ENCODE measurements at regions not wholly inside any gene's neighbourhood (a gene's known extent, or its start where the extent isn't known, plus 50 kb on each side); places are given as distances from the start of the nearest gene placed in this dataset.

- H3K4me3 ChIP-seq (ENCODE audit: low read depth, low read length), result no peak overlapping the region
- no peaks in the 10 kb centered on the region for H3K4me1 ChIP-seq (ENCODE audit: control insufficient read depth, insufficient read depth, low read length)
- POLR2A ChIA-PET, result interaction anchor here (0.6 kb wide), 1 partner anchor 127 kb away, joined by 3 read pairs; no protein-coding TSS in a partner anchor
- CTCF ChIA-PET, result interaction anchor here (0.6 kb wide), 1 partner anchor 448 kb away, joined by 3 read pairs; no protein-coding TSS in a partner anchor
- H3K36me3 ChIP-seq (ENCODE audit: control insufficient read depth in 2 of 2, insufficient read depth in 1 of 2, low read length in 2 of 2), result no peaks in the 10 kb centered on the region
- H3K9me3 ChIP-seq (ENCODE audit: control insufficient read depth, insufficient read depth, low read depth, low read length), result no peaks in the 10 kb centered on the region
- TF ChIP-seq ZNF416 (tag by site-specific recombination; IDR thresholded peaks at IDR 0.05) (no peak), PRDM4 (tag by site-specific recombination; IDR thresholded peaks at IDR 0.05) (no peak), KLF7 (tag by site-specific recombination; IDR thresholded peaks at IDR 0.05; ENCODE audit: borderline replicate concordance) (no peak), ZNF664 (tag by site-specific recombination; IDR thresholded peaks at IDR 0.05) (no peak), ZNF610 (tag by site-specific recombination; IDR thresholded peaks at IDR 0.05; ENCODE audit: borderline replicate concordance) (no peak), ZBTB49 (tag by site-specific recombination; IDR thresholded peaks at IDR 0.05; ENCODE audit: low read depth) (no peak), ZNF426 (tag by site-specific recombination; IDR thresholded peaks at IDR 0.05) (no peak), INSM2 (tag by site-specific recombination; IDR thresholded peaks at IDR 0.05) (no peak), ZNF645 (tag by site-specific recombination; IDR thresholded peaks at IDR 0.05) (no peak), ZNF211 (tag by site-specific recombination; IDR thresholded peaks at IDR 0.05; ENCODE audit: low read depth) (no peak)
- no peak overlapping the region for H3K27ac ChIP-seq (ENCODE audit: extremely low read depth, low read depth, low read length)
These were observed 274.3 kb upstream of the FAR2 start for GRCh38 chr12:28874758-28875157.

GRCh38 chr12:28876196-28876798, 272.8 kb upstream of the FAR2 start:
- TF ChIP-seq ZNF654 (tag by site-specific recombination; IDR thresholded peaks at IDR 0.05; ENCODE audit: low read depth) (peak; percentile 25; the same call in 1 of the 2 replicates), SP7 (tag by site-specific recombination; IDR thresholded peaks at IDR 0.05) (peak; percentile 33; the same call in 1 of the 2 replicates), ZNF202 (tag by site-specific recombination; IDR thresholded peaks at IDR 0.05; ENCODE audit: borderline replicate concordance) (no peak), ZNF768 (tag by site-specific recombination; IDR thresholded peaks at IDR 0.05) (no peak)
- H3K9me3 ChIP-seq (ENCODE audit: control insufficient read depth, insufficient read depth, low read depth, low read length), result no peaks in the 10 kb centered on the region
- no peak overlapping the region for H3K27ac ChIP-seq (ENCODE audit: extremely low read depth, low read depth, low read length)
- H3K36me3 ChIP-seq (ENCODE audit: control insufficient read depth in 2 of 2, insufficient read depth in 1 of 2, low read length in 2 of 2), result no peaks in the 10 kb centered on the region
- no peaks in the 10 kb centered on the region for H3K4me1 ChIP-seq (ENCODE audit: control insufficient read depth, insufficient read depth, low read length)
- ChIA-PET CTCF (interaction anchor here (1.2 kb wide), 1 partner anchor 1143 kb away, joined by 3 read pairs; no protein-coding TSS in a partner anchor), POLR2A (no interaction called here)
- no peak overlapping the region for H3K4me3 ChIP-seq (ENCODE audit: low read depth, low read length)

All from HEK293 (cell line).